GM12873 (cell line): ENCODE measurements at regions not wholly inside any gene's neighbourhood (a gene's known extent, or its start where the extent isn't known, plus 50 kb on each side); places are given as distances from the start of the nearest gene placed in this dataset.
A peak's percentile ranks its signal among the peaks of the same experiment; 100 is the strongest.

ENCODE experiments used
- TF ChIP-seq, protein P1 (sequence below): IDR thresholded peaks from 2 replicates; pipeline ENCODE4 v1.5.1; 2012; ENCODE audit warnings: low read depth, mild to moderate bottlenecking, moderate library complexity, low read length, control low read depth; ENCODE audit not compliant: insufficient read depth; ENCODE audit errors: missing control alignments

DNA sequence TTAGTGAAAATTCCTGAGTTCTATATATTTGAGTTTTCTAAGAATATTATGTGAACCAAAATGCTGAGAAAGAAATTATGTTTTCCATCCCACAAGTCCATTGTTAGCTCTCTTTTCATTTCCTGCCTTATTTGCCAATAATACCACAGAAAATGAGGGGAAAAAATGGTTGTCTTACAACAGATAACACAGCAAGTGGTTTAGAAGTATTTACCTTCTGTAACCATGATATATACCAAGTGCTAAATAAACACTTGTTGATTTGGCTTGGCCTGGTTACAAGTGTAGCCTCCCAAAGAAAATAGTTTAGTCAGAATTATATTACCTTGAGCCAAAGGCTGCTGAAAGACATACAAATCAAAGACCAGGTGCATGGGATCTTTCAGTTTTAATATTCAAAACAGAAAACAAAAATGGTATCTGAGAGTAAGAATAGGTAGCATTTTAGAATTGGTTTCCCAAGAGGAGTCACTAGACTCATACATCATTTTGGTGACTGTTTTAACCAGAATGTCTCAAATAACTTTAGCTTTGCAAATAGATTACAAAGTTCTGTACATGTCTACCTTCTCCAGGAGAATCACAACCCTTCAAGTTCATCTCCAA, 439.8 kb upstream of the DYNLRB2 start:
- TF ChIP-seq, protein P1, sequence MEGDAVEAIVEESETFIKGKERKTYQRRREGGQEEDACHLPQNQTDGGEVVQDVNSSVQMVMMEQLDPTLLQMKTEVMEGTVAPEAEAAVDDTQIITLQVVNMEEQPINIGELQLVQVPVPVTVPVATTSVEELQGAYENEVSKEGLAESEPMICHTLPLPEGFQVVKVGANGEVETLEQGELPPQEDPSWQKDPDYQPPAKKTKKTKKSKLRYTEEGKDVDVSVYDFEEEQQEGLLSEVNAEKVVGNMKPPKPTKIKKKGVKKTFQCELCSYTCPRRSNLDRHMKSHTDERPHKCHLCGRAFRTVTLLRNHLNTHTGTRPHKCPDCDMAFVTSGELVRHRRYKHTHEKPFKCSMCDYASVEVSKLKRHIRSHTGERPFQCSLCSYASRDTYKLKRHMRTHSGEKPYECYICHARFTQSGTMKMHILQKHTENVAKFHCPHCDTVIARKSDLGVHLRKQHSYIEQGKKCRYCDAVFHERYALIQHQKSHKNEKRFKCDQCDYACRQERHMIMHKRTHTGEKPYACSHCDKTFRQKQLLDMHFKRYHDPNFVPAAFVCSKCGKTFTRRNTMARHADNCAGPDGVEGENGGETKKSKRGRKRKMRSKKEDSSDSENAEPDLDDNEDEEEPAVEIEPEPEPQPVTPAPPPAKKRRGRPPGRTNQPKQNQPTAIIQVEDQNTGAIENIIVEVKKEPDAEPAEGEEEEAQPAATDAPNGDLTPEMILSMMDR: no peak

DNA sequence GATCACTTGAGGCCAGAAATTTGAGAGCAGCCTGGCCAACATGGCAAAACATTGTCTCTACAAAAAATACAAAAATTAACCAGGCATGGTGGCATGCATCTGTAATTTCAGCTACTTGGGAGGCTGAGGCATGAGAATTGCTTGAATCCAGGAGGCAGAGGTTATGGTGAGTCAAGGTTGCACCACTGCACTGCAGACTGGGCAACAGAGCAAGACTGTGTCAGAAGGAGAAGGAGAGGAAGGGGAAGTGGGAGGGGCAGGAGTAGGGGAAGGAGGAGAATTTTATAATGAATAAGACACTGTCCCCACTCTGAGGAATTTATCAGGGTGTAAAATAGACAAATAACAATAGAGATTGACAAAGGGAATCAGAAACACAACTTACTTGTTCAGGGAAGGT, 440.6 kb upstream of the DYNLRB2 start:
- TF ChIP-seq, protein P1: no peak

DNA sequence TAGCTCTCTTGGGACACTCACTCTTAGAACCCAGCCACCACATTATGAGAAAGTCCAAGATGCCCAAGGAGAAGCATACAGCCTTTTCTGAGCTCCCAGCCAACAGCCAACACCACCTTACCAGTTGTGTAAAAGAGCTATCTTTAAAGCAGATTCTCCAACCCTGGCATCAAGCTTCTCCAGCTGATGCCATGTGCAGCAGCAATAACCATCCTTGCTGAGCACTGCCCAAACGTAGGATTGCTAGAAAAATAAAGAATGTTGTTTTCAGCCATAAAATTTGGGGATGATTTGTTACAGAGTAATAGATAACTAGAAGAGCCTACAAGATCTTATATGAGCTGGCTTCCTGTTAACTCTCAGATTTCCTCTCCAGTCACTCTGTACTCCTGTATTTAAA, 443.7 kb upstream of the DYNLRB2 start:
- TF ChIP-seq, protein P1: no peak

DNA sequence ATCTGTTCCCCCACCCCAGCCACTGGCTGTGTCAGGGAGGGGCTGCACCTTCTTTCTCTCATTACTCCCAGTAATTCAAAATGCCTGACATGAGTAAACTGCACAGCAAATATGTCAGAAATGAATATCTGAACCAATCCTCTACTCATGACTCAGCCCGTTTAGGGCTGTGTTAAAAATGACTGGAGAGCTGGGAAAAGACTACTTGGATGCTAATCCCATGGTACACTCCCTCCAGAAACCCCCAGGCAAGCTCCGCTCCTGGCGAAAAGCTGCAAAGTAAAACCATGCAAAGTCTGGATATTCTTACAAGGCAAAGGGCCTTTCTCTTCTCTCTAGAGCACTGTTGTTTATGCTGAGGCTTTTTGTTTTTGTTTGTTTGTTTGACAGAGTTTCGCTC, 448.1 kb upstream of the DYNLRB2 start:
- TF ChIP-seq, protein P1: no peak

DNA sequence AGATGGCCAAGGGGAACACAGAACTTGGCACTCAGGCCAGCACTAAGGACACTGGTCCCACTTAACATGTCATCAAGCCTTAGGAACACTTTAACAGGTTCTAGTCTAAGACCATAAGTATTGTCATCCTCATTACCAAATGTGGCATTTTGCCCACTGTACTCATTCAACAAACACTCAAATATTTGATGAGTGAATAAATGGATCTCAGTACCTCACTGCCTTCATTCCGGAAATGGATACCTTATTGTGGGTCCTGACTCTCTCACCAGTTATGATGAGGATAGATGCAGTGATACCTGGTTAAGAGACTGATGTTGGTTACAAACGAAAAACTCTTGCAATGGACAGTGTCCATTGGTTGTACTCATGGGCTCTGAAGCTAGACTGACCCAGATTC, 455.2 kb upstream of the DYNLRB2 start:
- TF ChIP-seq, protein P1: no peak

DNA sequence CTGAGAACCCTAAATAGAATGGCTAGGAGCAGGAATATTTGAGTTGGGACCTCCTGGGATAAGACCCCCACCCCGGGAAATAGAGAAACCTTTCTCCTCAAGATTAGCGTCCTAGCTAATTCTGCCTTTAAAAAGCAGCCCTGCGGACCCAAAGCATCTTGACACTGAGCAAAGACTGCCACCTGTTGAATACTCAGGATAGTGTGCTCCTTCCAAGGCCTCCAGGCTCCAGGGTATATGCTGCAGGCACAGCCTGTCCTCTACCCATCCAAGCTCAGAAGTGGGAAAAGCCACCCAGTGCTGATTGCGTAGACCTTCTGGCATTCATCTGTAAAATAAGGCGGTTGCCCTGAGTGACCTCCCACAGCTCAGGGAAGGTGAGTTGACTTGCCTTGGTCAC, 456.2 kb upstream of the DYNLRB2 start:
- TF ChIP-seq, protein P1: peak; percentile 61

DNA sequence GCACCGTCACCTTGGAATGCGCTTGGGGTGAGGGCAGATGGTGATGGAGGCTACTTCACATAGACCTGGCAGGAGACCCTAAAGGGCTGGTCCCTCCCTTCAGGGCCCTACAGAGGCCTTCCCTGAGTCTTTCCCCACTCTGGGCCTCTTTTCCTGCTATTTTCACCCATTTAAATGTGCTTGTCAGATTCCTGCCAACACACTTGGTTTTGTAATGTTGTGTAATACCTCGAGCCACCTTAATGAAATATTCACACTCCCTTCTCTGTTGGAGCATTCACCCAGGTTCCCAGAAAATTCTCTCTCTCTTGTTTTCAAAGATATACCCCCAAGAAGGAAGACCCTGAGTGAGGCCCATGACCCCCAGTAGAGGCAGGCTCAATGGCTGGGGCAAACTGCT, 456.6 kb upstream of the DYNLRB2 start:
- TF ChIP-seq, protein P1: no peak
